ENCODE measurements at regions not wholly inside any gene's neighbourhood (a gene's known extent, or its start where the extent isn't known, plus 50 kb on each side); places are given as distances from the start of the nearest gene placed in this dataset.
A peak's percentile ranks its signal among the peaks of the same experiment; 100 is the strongest.

- TF ChIP-seq MXI1 (conservative IDR thresholded peaks at IDR 0.05; ENCODE audit: poor library complexity, severe bottlenecking) (no peak), SMC3 (conservative IDR thresholded peaks at IDR 0.05; ENCODE audit: poor library complexity) (peak; percentile 37), EP300 (conservative IDR thresholded peaks at IDR 0.05; ENCODE audit: poor library complexity, severe bottlenecking) (no peak), TAF1 (IDR thresholded peaks at IDR 0.05; ENCODE audit: low read depth) (no peak), EZH2 (IDR thresholded peaks at IDR 0.05; ENCODE audit: borderline replicate concordance, insufficient read depth, low read length, poor library complexity, severe bottlenecking) (no peak)
- TF ChIP-seq, protein P1, sequence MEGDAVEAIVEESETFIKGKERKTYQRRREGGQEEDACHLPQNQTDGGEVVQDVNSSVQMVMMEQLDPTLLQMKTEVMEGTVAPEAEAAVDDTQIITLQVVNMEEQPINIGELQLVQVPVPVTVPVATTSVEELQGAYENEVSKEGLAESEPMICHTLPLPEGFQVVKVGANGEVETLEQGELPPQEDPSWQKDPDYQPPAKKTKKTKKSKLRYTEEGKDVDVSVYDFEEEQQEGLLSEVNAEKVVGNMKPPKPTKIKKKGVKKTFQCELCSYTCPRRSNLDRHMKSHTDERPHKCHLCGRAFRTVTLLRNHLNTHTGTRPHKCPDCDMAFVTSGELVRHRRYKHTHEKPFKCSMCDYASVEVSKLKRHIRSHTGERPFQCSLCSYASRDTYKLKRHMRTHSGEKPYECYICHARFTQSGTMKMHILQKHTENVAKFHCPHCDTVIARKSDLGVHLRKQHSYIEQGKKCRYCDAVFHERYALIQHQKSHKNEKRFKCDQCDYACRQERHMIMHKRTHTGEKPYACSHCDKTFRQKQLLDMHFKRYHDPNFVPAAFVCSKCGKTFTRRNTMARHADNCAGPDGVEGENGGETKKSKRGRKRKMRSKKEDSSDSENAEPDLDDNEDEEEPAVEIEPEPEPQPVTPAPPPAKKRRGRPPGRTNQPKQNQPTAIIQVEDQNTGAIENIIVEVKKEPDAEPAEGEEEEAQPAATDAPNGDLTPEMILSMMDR (IDR thresholded peaks at IDR 0.05; ENCODE audit: poor library complexity, severe bottlenecking) = no peak
- TF ChIP-seq, protein P2, sequence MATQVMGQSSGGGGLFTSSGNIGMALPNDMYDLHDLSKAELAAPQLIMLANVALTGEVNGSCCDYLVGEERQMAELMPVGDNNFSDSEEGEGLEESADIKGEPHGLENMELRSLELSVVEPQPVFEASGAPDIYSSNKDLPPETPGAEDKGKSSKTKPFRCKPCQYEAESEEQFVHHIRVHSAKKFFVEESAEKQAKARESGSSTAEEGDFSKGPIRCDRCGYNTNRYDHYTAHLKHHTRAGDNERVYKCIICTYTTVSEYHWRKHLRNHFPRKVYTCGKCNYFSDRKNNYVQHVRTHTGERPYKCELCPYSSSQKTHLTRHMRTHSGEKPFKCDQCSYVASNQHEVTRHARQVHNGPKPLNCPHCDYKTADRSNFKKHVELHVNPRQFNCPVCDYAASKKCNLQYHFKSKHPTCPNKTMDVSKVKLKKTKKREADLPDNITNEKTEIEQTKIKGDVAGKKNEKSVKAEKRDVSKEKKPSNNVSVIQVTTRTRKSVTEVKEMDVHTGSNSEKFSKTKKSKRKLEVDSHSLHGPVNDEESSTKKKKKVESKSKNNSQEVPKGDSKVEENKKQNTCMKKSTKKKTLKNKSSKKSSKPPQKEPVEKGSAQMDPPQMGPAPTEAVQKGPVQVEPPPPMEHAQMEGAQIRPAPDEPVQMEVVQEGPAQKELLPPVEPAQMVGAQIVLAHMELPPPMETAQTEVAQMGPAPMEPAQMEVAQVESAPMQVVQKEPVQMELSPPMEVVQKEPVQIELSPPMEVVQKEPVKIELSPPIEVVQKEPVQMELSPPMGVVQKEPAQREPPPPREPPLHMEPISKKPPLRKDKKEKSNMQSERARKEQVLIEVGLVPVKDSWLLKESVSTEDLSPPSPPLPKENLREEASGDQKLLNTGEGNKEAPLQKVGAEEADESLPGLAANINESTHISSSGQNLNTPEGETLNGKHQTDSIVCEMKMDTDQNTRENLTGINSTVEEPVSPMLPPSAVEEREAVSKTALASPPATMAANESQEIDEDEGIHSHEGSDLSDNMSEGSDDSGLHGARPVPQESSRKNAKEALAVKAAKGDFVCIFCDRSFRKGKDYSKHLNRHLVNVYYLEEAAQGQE (IDR thresholded peaks at IDR 0.05; ENCODE audit: borderline replicate concordance) = peak; percentile 24
- peaks cover 3% of the 10 kb centered on the region for H3K79me2 ChIP-seq (replicated peaks; ENCODE audit: insufficient read depth, low read length)
- H4K20me1 ChIP-seq (ENCODE audit: insufficient read depth) = no peaks in the 10 kb centered on the region
- H3K27me3 ChIP-seq (ENCODE audit: insufficient read depth, low read depth, low read length) = no peaks in the 10 kb centered on the region
- no peaks in the 10 kb centered on the region for H3K9me2 ChIP-seq (ENCODE audit: insufficient read depth, low read length)
- peak overlapping the region; percentile 53 for H2AFZ ChIP-seq (ENCODE audit: low read depth, low read length)
- H3K27ac ChIP-seq (ENCODE audit: low read length) = peak overlapping the region; percentile 73
- peak overlapping the region; percentile 34 for H3K4me2 ChIP-seq (ENCODE audit: low read length)
- H3F3A ChIP-seq (ENCODE audit: insufficient read depth, low read length, poor library complexity, severe bottlenecking) = no peaks in the 10 kb centered on the region
- peak overlapping the region; percentile 97 for H3K4me3 ChIP-seq (ENCODE audit: low read length)
- no peaks in the 10 kb centered on the region for H3K36me3 ChIP-seq (ENCODE audit: insufficient read depth, low read length)
- H3K9me3 ChIP-seq (ENCODE audit: low read length) = no peaks in the 10 kb centered on the region
- H3K9ac ChIP-seq (ENCODE audit: low read length) = peak overlapping the region; percentile 61
Measured at GRCh38 chr17:409308-409847, 56.8 kb upstream of the RPH3AL start.

- H3K36me3 ChIP-seq (ENCODE audit: insufficient read depth, low read length) = no peaks in the 10 kb centered on the region
- no peak overlapping the region for H3K27ac ChIP-seq (ENCODE audit: low read length)
- no peaks in the 10 kb centered on the region for H3K27me3 ChIP-seq (ENCODE audit: insufficient read depth, low read depth, low read length)
- no peak overlapping the region for H3K9ac ChIP-seq (ENCODE audit: low read length)
- no peak for TF ChIP-seq EZH2 (IDR thresholded peaks at IDR 0.05; ENCODE audit: borderline replicate concordance, insufficient read depth, low read length, poor library complexity, severe bottlenecking)
- H3K4me3 ChIP-seq (ENCODE audit: low read length) = no peak overlapping the region
- H2AFZ ChIP-seq (ENCODE audit: low read depth, low read length) = no peak overlapping the region
- no peaks in the 10 kb centered on the region for H4K20me1 ChIP-seq (ENCODE audit: insufficient read depth)
- H3K9me3 ChIP-seq (ENCODE audit: low read length) = no peaks in the 10 kb centered on the region
- no peaks in the 10 kb centered on the region for H3F3A ChIP-seq (ENCODE audit: insufficient read depth, low read length, poor library complexity, severe bottlenecking)
- H3K79me2 ChIP-seq (replicated peaks; ENCODE audit: insufficient read depth, low read length) = no peaks in the 10 kb centered on the region
- no peaks in the 10 kb centered on the region for H3K9me2 ChIP-seq (ENCODE audit: insufficient read depth, low read length)
- no peak overlapping the region for H3K4me2 ChIP-seq (ENCODE audit: low read length)
Measured at GRCh38 chr17:404703-405102, 52.1 kb upstream of the RPH3AL start.

Data from neural cell (in vitro differentiated cells).